ENCODE measurements at regions not wholly inside any gene's neighbourhood (a gene's known extent, or its start where the extent isn't known, plus 50 kb on each side); places are given as distances from the start of the nearest gene placed in this dataset.

DNA sequence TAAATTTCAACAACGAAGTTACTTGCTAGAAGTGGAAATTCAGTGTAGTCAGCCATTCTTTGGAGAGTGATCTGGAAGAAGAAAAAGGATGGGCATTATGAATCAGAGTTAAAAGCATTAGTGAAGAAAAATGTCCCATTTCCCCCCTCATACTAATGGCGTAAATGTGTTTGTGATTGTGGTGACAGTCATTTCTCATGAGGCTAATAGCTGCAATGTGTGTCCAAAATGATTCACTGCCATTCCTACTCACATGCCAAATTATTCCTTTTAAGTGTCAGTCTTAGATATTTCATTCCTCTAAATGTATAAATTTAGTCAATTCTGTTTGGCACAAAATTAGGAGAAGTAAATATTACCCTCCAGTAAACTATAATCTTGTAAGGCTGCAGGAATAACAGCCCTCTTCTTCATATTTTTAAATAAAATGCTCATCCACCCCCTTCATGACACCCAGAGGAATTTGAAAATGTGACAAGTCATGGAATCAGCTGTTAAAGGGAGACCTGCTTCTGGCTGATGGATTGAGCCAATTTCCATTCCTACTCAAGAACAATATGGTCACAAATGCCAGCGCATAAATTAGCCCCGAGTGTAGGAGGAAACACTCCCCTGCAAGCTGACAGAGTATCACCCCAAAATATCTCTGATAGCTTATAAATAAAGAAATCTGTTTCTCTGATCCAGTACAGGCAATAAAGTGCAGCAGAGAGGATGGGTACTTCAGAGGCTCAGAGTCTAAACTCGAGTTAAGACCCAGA, 912.3 kb upstream of the SEL1L start:
- no peak for DNase-seq

DNA sequence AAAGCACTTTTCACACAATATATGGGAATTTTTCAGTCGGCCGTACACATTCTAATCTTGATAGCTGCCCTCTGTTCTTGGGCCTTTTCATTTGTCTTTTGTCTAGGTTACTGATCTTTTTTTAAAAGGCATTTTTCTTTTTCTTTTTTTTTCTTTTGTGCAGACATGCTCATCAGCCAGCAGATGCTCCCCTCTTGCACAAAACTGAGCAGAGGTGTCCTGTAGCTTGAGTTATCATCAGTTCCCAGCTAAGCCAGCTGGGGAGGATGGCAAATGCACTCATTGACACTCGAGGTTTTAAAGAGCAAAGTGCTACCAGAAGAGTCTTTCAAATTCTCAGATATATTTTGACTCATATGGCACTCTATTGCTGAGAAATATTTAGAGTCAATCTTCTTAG, 913.9 kb upstream of the SEL1L start:
- DNase-seq, result no peak

DNA sequence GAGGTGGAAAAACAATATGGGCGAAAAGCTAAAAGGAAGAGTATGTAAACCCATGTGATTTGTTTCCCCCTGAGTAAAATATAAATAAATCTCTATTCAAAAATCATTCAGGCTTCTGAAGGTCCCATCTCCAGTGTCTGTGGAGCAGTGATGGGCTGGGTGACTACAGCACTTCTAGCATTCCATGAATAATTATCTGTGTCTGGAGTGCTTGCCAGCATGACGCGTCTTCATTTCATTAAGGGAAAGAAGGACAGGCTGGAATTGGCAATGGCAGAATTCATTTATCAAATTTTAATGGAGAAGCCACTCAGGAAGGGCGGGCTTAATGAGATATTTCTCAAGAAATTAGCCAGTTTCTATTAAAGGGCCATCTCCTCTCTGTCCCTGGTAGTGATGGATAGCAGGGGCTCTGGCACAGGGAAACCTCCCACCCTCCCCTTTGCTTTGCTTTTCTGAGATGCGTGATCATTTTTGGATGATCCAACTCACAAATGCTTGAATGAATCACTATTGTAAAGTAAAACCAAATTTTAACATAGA, 916.3 kb upstream of the SEL1L start:
- no peak for DNase-seq

DNA sequence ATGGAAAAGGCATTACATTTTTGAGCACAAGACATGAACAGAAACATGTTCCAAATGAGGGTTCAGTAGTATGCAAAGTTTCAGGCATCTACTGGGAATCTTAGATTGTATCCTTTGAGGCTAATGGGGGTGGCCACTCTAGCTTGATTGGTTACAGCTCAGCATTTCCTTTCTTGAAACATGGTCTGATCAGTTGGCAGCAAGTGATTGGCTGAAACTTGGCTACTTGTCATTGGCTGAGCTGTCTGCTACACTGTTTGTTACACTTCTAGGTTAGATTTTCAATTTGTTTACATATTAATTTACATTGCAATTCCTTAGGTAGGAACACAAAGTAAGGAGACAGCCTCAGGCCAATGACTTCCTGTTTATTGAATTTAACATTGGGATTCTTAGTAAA, 918.0 kb upstream of the SEL1L start:
- no peak for DNase-seq

DNA sequence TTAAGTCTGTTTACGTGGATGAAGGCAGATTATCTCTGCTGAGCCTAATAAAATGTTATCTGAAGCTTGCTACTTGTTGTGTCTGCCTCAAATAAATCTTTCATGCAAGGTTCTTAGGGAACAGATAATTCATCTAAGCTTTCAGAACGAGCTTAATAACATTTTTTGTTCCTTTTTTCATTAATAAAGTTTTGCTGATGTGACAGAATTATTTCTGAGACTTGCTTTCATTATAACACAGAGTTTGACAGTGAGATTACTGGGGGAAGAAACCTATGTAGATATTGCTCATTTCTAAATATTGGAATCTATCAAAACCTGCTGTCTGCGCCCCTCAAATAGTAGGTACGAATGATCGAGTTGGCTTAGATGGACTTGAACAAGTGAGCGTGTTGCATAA, 948.7 kb upstream of the SEL1L start:
- no peak for DNase-seq

DNA sequence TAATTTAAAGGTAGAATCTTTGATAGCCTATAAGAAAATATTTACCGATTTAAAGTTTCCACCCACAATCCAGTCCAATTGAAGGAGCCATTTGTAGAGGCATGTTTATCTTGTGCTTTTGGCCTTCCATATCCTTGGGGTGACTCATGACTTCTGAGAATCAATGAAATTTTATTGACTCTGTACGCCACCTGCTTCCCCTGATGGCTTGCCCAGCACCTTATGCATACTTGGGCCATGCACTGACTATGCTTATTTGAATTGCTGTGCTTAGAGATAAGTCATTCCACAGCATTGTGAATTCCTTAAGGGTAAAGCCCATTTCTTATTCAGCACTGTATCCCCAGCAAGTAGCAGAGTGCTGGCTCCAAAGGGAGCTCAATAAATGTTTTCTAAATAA, 954.8 kb upstream of the SEL1L start:
- DNase-seq, result no peak

DNA sequence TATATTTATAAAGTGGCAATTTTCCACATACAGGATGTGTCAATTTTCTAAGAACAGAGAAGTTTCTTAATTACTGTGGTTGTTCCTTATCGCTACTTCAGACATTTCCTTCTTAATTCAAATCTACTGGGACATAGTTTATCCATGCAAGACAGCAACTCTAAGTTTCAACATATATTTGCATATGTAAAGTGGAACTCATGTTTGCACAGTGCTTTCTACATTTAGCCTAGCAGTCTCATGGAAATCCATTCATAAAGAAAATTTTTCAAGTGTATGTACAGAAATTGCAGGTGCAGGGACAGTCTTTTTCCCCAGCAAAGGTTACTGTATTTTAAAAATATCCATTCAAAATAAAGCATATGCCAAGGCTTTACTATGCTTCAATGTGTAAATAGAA, 956.7 kb upstream of the SEL1L start:
- no peak for DNase-seq

DNA sequence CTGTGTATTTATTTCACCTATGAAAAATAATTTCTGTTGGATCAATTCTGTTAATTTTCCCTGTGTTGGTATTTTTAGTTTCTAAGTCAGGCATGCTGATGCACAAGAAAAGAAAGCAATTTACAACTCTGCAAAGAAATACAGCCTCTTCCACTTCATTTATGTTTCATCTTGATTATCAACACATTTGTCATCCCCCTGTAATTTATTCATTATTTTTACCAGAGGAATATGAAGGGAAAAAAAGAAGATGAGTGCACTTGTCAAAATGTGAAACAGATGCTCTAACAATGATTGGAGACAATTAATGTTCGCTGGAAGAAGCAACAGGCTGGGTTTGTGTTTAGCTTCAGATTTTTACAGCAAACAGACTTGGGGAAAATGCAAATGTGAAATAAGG, 958.5 kb upstream of the SEL1L start:
- DNase-seq, result no peak

DNA sequence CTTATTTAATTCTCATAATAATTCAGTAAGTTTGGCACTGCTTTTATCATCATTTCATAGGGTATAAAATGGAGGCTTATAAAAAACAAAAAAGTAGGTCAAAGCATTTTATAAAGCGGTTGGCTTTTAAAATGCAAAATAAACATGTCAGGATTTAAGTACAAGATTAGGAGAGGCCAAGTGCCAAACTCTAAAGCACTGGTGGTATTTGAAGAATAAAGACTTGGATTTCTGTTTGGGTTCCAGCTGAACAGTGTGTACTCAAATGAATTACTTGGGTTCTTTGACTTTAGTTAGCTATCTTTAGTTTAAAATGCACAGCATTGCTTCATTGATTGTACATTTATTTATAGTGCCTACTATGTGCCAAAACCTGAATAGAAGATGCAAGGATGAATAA, 966.6 kb upstream of the SEL1L start:
- no peak for DNase-seq

DNA sequence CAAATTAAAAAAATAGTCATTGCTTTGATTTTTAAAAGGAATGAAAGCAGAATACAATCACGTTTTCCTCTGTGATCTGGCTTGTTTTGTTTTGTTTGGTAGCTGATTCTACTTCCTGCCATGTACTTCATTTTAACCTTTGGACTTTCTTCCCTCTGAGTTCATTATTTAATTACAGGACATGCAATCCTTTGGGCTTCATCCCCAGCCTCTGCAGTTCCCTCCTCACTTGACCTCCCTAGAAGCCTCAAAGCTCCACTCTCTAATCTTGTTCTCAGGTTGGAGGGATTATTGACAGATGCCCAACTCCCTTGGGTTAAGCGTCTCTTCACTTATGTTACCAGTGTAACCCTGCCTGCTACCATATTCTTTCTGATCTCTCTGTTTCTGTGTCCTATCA, 967.9 kb upstream of the SEL1L start:
- no peak for DNase-seq

DNA sequence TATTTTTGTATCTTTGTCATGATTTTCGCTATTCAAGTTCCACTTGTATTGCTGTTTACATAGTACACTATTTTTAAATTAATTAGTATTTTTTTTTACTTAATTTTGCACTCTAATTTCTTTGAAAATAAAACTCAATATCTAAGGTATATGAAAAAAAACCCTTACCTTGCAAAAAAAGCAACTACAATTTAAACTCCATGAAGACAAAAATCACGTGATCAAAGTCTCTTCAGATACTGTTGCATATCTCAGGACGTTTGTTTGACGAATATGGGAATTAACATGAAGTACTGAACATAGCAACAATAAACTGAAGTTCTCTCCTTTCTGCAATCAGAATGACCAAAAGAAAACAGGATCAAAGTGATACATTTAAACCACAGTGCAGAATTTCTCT, 968.4 kb upstream of the SEL1L start:
- no peak for DNase-seq

DNA sequence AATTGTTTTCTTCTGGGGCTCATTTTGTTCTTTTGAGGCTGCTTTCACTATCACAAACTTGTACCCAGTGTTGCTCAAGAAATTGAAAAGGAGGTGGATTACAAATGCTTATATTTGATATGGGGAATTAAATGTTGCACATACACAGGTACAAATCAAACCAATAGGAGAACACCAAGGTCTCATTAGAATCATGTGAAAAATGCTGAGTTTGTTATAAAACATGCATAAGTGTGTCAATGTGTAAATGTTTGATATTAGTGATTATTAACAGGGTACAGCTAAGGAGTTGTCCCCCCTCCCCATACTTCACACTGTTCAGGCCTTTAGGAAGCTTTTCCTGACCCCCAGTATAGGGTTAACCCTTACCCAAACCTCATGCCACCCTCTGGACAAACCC, 971.2 kb upstream of the SEL1L start:
- DNase-seq, result no peak

DNA sequence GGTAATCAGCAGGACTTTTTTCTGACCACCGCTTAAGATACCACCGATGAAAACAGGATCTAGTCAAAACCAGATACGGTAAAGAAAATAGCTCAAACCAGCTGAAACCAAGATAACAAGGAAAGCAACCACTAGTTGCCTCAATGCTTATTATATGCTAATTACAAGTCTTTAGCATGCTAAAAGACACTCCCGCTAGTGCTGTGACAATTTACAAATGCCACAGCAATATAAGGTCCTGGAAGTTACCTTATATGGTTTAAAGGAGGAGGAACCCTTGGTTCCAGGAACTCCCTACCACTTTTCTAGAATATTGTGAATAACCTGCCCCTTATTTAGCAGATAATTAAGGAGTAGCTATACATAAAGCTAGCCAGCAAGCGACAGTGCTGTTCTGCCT, 976.4 kb upstream of the SEL1L start:
- DNase-seq, result no peak

DNA sequence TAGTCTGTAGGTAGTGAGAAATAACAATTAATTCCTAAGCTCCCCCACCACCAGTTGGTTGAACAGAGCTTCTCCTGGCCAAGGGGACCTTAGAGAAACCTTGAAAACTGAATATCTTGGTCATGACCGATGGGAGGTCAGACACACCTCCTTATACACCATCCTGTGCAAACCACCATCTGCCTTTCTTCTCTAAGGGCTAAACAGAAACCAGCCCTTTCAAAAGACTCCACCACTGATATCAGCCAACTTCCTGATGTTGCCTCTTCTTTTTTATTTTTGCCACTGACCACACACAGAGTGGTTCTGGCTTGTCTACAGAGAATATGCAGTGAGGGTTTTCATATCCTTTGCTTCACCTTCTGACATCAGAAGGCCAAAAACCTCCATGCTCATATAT, 977.7 kb upstream of the SEL1L start:
- DNase-seq, result no peak

DNA sequence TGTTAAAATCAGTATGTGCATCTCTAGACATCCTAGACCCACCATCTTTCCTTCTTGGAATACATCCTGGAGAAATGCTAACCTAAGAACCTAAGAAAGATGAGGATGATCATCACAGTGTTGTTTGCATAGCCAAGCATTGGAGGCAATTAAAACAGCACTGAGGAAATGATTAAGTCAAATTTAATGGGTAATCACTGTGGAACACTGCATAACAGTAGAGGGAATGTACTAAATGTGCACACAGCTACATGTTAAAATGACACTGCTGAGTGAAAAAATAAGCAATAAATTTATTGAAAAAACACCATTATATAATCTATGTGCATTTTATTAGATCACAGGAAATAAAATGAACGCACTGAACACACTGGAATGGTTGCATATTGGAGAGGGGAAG, 987.1 kb upstream of the SEL1L start:
- DNase-seq, result no peak

DNA sequence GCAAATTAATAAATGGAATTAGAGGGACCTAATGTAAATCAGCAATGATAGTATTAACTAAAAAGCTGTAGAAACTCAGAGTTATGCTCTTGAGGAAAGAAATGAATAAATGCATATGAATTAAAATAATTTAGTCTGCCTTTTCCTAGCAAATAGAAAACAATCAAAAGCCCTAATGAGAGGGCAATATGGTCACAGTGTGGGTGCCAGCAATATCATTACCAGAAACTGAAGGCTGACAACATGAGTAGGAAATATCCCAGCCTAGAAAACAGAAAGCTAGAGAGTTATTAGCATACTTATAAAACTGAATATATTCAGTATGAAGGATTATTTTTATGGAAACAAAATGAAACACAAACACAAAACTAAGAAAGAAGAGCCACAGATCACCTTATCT, 987.5 kb upstream of the SEL1L start:
- no peak for DNase-seq

DNA sequence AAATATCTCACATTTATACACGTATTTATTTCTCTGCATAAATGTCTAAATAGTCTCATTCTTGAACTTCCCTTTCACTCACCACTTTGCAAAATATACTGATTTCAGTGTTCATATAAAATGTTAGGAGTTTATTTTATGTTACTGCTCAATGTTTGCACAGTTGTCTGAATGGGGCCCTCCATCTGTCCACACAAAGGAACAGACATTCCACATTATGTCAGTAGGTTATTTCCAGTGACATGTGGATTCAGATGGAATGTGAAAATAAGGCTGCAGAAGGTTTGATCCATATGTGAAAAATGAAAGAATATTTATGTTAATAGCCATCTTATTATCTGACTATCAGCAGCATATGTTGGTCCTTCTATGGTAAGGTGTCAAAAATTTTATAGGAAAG, 994.4 kb upstream of the SEL1L start:
- DNase-seq, result no peak

DNA sequence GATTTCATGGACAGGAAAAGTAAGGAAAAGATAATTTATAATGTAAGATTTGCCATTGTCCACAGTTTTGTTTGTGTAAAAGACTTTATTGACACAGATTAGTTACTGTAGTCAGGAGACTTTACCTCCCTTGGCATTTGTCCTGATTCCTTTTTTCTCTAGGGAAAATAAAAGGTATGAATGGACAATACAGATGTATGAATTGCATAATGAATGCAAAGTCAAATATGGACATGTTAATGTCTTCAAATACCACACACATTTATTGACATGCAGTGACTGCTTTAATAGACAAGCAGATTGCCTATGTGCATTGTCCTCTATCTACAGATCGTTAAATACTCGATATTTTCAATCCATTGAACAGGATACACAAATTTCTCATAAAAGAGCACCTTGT, 999.7 kb upstream of the SEL1L start:
- no peak for DNase-seq

DNA sequence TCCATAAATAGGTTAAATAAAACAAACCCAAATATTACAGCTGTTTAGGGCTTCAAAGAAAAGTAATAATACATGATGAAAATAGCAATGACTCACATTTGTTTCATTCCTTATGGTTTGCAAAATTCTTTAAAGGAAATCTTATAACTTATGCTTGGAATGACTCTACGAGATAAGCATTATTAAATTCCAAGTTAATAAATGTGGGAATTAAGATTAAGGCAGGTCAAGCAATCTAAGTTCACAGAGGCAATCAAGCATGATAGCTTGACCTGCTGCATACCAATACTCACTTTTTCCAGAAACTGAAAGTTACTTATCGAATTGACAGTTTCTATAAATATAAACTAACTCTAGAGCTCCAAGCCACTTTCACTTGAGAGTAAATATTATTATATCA, 1002.9 kb upstream of the SEL1L start:
- DNase-seq, result no peak

DNA sequence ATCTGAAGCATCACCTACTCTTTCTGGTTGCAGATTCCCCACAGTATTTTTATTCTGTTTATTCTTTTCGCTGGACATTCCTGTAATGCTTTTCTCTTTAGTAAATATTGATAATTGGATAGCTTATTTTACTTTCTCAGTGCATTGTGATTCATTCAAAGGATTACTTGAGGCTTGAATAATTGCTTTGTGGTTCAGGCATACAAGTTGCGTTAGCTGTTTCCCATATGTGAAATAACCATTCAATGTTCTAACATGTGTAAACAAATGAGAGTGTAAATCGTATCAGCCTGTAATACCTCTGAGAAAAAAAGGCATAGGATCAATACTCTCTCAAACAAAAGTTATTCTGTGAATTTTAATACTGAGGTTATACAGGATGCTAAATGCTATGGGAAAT, 1004.2 kb upstream of the SEL1L start:
- DNase-seq, result no peak

DNA sequence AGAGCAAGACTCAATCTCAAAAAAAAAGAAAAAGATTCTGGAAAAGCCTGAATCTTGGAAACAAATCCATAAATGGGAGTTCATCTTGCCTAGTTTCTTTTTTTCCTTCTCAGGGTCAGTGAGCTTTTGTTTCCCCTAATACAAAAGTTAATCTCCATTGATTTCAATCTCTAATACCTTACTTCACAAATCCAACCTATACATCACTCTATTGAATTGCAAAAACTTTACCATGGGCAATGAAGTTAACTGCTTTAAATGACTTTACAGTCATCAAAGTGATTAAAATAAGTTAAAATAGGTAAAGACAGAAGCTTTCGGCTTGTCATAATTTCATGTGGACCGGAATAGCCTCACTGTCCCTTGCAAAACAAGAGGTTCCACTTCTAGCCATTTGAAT, 1012.7 kb upstream of the SEL1L start:
- DNase-seq, result no peak

DNA sequence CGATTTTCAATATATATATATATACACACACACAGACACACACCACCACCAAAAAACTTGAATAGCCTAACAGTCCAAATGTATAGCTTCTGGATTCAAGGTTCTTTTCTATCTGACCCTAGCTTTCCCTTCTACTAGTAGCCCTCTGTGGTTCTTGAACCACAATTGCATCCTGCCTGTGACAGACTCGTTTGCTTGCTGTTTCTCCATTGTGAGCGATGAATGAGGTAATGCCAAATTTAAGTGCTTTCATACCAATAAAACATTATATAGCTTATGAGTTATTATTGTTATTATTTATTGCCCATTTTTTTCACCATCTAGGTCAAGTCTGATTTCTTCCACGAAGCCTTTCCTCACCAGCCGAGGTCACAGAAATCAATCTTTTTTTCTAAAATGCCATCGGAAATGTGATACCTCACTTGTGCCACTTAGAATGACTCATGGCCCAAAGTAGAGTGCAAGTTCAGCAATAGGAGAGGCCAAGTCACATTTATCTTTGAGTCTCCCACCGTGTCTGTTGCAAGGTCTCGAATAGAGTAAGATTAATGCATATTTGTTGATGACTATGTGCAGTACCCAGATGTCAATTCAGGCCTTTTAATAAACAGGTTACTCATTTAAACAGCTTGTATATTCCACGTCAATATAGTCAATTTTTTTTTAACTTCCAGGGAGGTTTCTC, 1015.8 kb upstream of the SEL1L start:
- no peak for DNase-seq

DNA sequence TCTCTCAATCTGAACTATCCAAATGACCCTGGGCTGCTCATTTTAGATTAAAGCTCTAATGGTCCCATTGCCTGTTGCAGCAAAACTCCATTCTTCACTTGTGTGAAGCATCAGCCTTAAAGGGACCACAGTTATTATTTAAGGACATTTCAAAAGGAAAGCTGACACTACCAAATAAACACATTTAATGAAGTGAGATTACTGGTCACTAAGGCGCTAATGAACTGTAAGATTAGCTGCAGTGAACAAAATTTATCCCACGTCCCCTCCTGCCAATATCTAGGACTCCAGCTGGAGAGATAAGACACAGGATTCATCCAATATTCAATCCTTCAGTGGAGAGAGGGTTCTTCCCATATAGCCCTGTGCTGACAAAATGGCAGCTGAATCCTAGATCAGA, 1029.2 kb upstream of the SEL1L start:
- DNase-seq, result no peak

DNA sequence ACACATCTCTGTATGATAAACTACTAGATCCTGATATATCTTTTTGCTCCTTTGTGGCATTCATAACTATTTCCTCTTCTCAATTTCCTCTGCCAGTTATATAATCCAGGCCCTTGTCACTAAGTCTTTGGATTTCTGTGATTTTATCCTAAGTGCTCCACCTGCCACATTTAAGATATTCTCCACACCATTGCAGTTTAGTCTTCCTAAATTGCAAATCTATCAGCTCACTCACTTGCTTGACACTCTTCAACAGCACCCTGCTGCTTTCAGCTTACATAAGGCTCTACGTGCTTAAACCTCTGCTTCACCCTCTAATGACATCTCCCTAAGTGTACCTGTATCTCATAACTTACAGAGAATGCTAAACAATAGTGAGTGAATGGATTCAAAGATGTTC, 1032.2 kb upstream of the SEL1L start:
- DNase-seq, result no peak

Data from renal pelvis (tissue), 1 donor.